Adrenal gland (tissue), 9 donors: ENCODE measurements at regions not wholly inside any gene's neighbourhood (a gene's known extent, or its start where the extent isn't known, plus 50 kb on each side); places are given as distances from the start of the nearest gene placed in this dataset.
"Not testable (repeated sequence)": the region's sequence is repeated elsewhere in the genome, so short reads cannot be mapped to it uniquely, and the experiment has no call there.

Experiments
- DNase-seq, 7 donors: peaks; one replicate each; pipeline ENCODE4 v3.0.0-alpha.2; 2019 to 2020
- H3K27ac ChIP-seq, 5 donors: fragments of 200-600 bp; sonication (generic) in 4 of 5; 1 replicate in 3 of 5; 2 replicates in 2 of 5; pipeline versions ENCODE4 v1.5.1 to v1.8.0; 2016 to 2020; ENCODE audit warnings: mild to moderate bottlenecking in 1 of 5
- H3K27me3 ChIP-seq: fragments of 200-600 bp; 2 replicates; pipeline ENCODE4 v1.8.0; 2021
- H3K36me3 ChIP-seq, 2 donors: fragments of 200-600 bp; replicated peaks in 1 of 2; 1 replicate in 1 of 2; 2 replicates in 1 of 2; pipeline versions ENCODE4 v1.5.1 to v1.8.0; 2018 to 2022
- H3K4me1 ChIP-seq, 2 donors: fragments of 200-600 bp; replicated peaks in 1 of 2; 1 replicate in 1 of 2; 2 replicates in 1 of 2; pipeline versions ENCODE4 v1.5.1 to v1.8.0; 2018 to 2021
- H3K4me3 ChIP-seq, 4 donors: fragments of 200-600 bp; sonication (generic) in 3 of 4; one replicate each; pipeline ENCODE4 v1.5.1; 2016 to 2018
- H3K9me3 ChIP-seq, 3 donors: fragments of 200-600 bp; sonication (generic) in 1 of 3; replicated peaks in 1 of 3; 1 replicate in 2 of 3; 2 replicates in 1 of 3; pipeline versions ENCODE4 v1.5.1 to v1.8.0; 2016 to 2021
- POLR2A ChIP-seq, 2 donors: fragments of 450-650 bp; IDR thresholded peaks; one replicate each; pipeline ENCODE4 v1.6.1; 2017; ENCODE audit warnings: antibody characterized with exemption in 2 of 2, mild to moderate bottlenecking in 2 of 2, moderate library complexity in 1 of 2
- WGBS, 4 donors: extraction: QIAGEN DNeasy Blood & Tissue Kit in 2 of 4; methylation state at CpG; one replicate each; pipeline versions ENCODE4 v1.1.5 to v1.1.7; 2013 to 2017; 5-methylcytosine and 5-hydroxymethylcytosine counted together
- intact Hi-C, 2 donors: fragments of 100-400 bp; cut with DNase I; formaldehyde crosslinking; loops; one replicate each; pipeline versions ENCODE4 v1.14.1 to v1.15.0; 2022 to 2023
- TF ChIP-seq, protein P1 (sequence below), 6 experiments: fragments of 450-650 bp in 4 of 6; fragments of 200-600 bp in 2 of 6; sonication (generic) in 1 of 6; IDR thresholded peaks; 1 replicate in 5 of 6; 2 replicates in 1 of 6; pipeline versions ENCODE4 v1.5.1 to v1.8.0; 2016 to 2021; ENCODE audit warnings: antibody characterized with exemption in 6 of 6, mild to moderate bottlenecking in 2 of 6, moderate library complexity in 1 of 6
- donor health status: healthy with polysubstance abuse.
- donor health status: Bipolar disorder and iron deficiency.
- donor health status: DM: yes; HTN: yes; CAD: no.
- donor health status: DM: no; HTN: no; CAD: no.
- donor health status: DM: no; HTN: no; CAD: no.

DNA sequence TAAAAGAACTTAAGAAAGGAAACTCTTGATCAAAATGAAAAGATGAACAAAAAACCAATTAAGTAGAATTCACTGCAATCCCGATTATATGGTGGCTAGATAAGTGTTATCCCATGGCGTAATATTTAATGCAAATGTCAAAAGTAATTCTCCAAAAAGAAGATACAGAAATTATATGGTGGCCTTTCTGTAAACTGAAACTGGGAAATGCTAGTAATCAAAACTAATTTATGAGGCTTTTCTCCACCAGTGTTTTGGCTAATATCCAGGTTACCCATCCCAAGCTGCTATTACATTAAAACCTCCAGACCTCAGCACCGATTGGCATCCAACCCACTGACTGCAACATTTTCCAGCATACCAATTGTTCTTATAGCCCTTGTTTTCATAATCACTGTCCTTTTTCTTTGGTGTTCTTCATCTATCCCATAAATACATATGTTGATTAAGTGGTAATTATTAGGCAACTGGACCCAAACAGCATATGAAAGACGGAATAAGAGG is 77.2 kb upstream of the TNRC6A start:
- no peak for DNase-seq
- Histone ChIP-seq H3K36me3 (no peaks in the 10 kb centered on the region), H3K4me1 (no peaks in the 10 kb centered on the region), H3K27ac (no peak overlapping the region), H3K27me3 (no peaks in the 10 kb centered on the region), H3K4me3 (no peak overlapping the region), H3K9me3 (no peaks in the 10 kb centered on the region)
- intact Hi-C loops, result no loop called here
- 74 to 81% (median 77%) methylated on average over 4 of the region's 4 CpGs for WGBS, 4 donors
- TF ChIP-seq POLR2A (IDR thresholded peaks at IDR 0.05), result no peak
- TF ChIP-seq, protein P1, sequence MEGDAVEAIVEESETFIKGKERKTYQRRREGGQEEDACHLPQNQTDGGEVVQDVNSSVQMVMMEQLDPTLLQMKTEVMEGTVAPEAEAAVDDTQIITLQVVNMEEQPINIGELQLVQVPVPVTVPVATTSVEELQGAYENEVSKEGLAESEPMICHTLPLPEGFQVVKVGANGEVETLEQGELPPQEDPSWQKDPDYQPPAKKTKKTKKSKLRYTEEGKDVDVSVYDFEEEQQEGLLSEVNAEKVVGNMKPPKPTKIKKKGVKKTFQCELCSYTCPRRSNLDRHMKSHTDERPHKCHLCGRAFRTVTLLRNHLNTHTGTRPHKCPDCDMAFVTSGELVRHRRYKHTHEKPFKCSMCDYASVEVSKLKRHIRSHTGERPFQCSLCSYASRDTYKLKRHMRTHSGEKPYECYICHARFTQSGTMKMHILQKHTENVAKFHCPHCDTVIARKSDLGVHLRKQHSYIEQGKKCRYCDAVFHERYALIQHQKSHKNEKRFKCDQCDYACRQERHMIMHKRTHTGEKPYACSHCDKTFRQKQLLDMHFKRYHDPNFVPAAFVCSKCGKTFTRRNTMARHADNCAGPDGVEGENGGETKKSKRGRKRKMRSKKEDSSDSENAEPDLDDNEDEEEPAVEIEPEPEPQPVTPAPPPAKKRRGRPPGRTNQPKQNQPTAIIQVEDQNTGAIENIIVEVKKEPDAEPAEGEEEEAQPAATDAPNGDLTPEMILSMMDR (IDR thresholded peaks at IDR 0.05), result no peak

DNA sequence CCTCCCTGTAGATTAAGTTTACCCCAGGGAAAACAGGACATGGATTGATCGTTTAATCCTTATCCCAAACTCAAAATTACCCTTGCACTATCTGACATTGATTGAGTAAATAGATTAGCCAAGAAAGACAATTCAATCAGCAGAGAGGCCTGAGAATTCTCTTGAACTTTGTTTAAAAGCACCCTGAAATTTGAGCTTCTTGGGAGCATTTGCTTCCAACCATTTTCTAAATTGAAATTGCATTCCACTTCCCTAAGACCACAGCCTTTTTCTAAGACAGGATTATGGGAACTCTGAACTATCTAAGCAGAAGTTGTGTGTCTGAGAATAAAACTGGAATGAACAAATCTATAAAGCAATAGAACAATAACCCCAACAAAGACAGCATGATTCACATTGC is 76.6 kb upstream of the TNRC6A start:
- WGBS, 4 donors, result 31 to 50% (median 48%) methylated on average over 1 of the region's 1 CpG
- intact Hi-C loops, result no loop called here
- TF ChIP-seq POLR2A (IDR thresholded peaks at IDR 0.05), result no peak
- TF ChIP-seq, protein P1 (IDR thresholded peaks at IDR 0.05), result no peak

DNA sequence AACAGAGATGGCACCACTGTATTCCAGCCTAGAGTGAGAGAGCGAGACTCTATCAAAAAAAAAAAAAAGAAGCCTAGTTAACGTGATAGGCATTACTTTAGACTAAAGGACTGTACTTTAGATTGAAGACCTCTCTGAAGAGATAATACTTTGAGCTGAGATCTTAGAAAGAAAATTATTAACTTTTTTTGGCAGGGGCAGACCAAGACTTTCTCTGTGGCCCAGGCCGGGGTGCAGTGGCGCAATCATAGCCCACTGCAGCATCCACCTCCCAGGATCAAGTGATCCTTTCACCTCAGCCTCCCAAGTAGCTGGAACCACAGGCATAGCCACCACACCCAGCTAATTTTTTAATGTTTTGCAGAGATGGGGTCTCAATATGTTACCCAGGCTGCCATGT is 75.7 kb upstream of the TNRC6A start:
- no peaks in the 10 kb centered on the region for H3K9me3 ChIP-seq
- H3K4me3 ChIP-seq, result no peak overlapping the region
- 89 to 96% (median 92%) methylated on average over 4 of the region's 4 CpGs for WGBS, 4 donors
- TF ChIP-seq, protein P1 (IDR thresholded peaks at IDR 0.05), result no peak
- TF ChIP-seq POLR2A (IDR thresholded peaks at IDR 0.05), result no peak
- DNase-seq, result no peak
- no peaks in the 10 kb centered on the region for H3K27me3 ChIP-seq
- no peaks in the 10 kb centered on the region for H3K4me1 ChIP-seq
- intact Hi-C loops, result no loop called here
- no peaks in the 10 kb centered on the region for H3K36me3 ChIP-seq
- no peak overlapping the region for H3K27ac ChIP-seq

More for the DNA sequence above, 76.6 kb upstream of the TNRC6A start:
- Histone ChIP-seq H3K27me3 (no peaks in the 10 kb centered on the region), H3K27ac (no peak overlapping the region), H3K9me3 (no peaks in the 10 kb centered on the region), H3K4me1 (no peaks in the 10 kb centered on the region), H3K36me3 (no peaks in the 10 kb centered on the region), H3K4me3 (no peak overlapping the region)
- DNase-seq, result no peak

DNA sequence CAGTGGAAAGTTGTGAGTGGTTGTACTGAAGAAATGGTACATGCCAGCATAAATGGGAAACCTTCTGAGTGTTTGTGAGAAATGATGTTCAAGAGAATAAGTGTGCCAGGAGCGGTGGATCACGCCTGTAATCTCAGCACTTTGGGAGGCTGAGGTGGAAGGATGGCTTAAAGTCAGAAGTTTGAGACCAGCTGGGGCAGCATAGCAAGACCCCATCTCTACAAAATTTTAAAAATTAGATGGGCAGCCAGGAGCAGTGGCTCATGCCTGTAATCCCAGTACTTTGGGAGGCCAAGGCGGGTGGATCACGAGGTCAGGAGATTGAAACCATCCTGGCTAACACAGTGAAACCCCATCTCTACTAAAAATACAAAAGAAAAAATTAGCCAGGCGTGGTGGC is 63.5 kb upstream of the TNRC6A start:
- WGBS, 4 donors, result 94 to 97% (median 95%) methylated on average over 5 of the region's 5 CpGs
- H3K27me3 ChIP-seq, intact Hi-C loops, H3K36me3 ChIP-seq, H3K9me3 ChIP-seq, H3K27ac ChIP-seq, DNase-seq, H3K4me3 ChIP-seq: not testable (repeated sequence)
- peaks cover 22 to 33% of the 10 kb centered on the region in 2 donors for H3K4me1 ChIP-seq

DNA sequence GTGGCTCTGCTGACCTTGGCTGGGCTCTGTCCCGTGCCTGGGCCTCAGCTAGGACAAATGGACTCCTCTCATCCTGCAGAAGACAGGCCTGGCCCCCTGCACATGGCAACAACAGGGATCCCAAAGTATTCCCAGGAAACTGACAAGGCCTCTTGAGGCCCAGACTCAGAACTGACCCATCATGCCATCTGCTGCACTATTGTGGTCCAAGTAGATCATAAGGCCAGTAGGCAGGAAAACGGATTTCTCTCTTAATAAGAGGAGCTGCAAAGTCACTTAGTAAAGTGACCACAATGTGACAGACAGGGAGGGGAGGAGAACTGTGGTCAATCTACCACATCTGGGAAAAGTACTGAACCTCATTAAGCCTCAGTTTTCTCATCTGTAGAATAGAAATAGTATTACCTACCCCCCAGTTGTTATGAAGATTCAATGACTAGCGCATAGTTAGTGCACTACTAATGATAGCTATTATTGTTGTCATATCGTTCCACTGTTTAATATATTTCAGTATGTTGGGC is 62.1 kb upstream of the TNRC6A start:
- Histone ChIP-seq H3K36me3 (no peaks in the 10 kb centered on the region), H3K9me3 (no peaks in the 10 kb centered on the region), H3K27me3 (no peaks in the 10 kb centered on the region), H3K4me3 (no peak overlapping the region), H3K4me1 (peaks cover 23 to 38% of the 10 kb centered on the region in 2 donors), H3K27ac (peak overlapping the region in 2 of 5 donors; percentile 75 to 93)
- 73 to 76% (median 75%) methylated on average over 4 of the region's 4 CpGs for WGBS, 4 donors
- peak in 4 of 7 donors; percentile 24 to 50 (median 30) for DNase-seq
- TF ChIP-seq, protein P1 (IDR thresholded peaks at IDR 0.05), result no peak
- intact Hi-C loops, result no loop called here
